Endothelial cell (in vitro differentiated cells): ENCODE measurements at regions not wholly inside any gene's neighbourhood (a gene's known extent, or its start where the extent isn't known, plus 50 kb on each side); places are given as distances from the start of the nearest gene placed in this dataset.

Source experiments
- DNase-seq: peaks from one replicate; pipeline ENCODE4 v3.0.0; 2021; ENCODE audit warnings: low spot score
- H3K27ac Mint-ChIP-seq: one replicate; pipeline ENCODE4 v1.8.0; 2021; ENCODE audit warnings: mixed read lengths, inconsistent platforms; ENCODE audit not compliant: unreplicated experiment
- H3K27me3 Mint-ChIP-seq: one replicate; pipeline ENCODE4 v1.8.0; 2021; ENCODE audit warnings: mild to moderate bottlenecking, moderate library complexity, mixed read lengths, inconsistent platforms; ENCODE audit not compliant: unreplicated experiment
- H3K36me3 Mint-ChIP-seq: one replicate; pipeline ENCODE4 v1.8.0; 2021; ENCODE audit warnings: mild to moderate bottlenecking, low read depth, mixed read lengths, inconsistent platforms; ENCODE audit not compliant: unreplicated experiment
- H3K4me1 Mint-ChIP-seq: one replicate; pipeline ENCODE4 v1.8.0; 2021; ENCODE audit warnings: mild to moderate bottlenecking, mixed read lengths, inconsistent platforms; ENCODE audit not compliant: unreplicated experiment
- H3K4me3 Mint-ChIP-seq: one replicate; pipeline ENCODE4 v1.8.0; 2021; ENCODE audit warnings: mild to moderate bottlenecking, mixed read lengths, inconsistent platforms; ENCODE audit not compliant: unreplicated experiment
- H3K9me3 Mint-ChIP-seq: one replicate; pipeline ENCODE4 v1.8.0; 2021; ENCODE audit warnings: mixed read lengths, inconsistent platforms; ENCODE audit not compliant: unreplicated experiment
- CTCF ChIP-seq: fragments of 200-600 bp; sonication (generic); IDR thresholded peaks from one replicate; pipeline ENCODE4 v1.5.0; 2021; ENCODE audit warnings: antibody characterized with exemption; ENCODE audit not compliant: unreplicated experiment

DNA sequence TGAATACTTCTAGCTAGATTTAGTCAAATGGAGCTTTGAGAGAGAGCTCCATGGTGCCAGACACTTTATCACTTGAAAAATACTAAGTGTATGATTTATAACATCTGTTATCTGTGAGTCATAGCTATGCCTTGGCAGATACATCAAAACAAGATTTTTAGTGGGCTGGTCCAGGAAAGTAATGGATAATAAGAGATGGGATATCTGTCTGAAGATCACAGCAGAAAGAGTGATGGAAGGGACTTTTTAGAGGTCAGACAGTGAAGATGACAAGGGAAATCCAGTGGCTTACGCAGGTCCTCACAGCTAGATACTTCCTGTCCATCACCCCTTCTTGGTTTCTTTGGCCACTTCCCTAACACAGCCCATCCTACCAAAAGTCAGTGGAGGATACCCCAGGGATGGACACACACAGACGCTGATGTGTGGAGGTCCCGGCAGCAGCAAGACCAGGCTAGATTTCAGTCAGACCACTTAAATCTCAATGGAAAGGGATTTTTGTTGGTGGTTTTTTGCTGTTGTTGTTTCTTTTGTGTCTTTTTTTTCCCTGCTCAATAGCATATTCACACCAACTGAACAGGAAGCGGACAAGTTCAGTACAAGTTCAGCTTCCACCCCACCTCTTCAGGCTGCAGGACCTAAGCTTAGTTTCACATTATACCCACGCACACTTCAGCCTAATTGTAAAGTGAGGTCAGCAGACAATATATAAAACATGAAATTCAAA, 209.3 kb downstream of the ALDH8A1 start:
- no peaks in the 10 kb centered on the region for H3K9me3 Mint-ChIP-seq
- TF ChIP-seq CTCF = no peak
- DNase-seq = no peak
- H3K36me3 Mint-ChIP-seq = no peaks in the 10 kb centered on the region
- H3K4me3 Mint-ChIP-seq = no peak overlapping the region
- H3K27ac Mint-ChIP-seq = no peak overlapping the region
- H3K4me1 Mint-ChIP-seq = no peaks in the 10 kb centered on the region
- H3K27me3 Mint-ChIP-seq = no peaks in the 10 kb centered on the region

GRCh38 chr6:134740027-134740373, 209.9 kb downstream of the ALDH8A1 start:
- H3K27me3 Mint-ChIP-seq = no peaks in the 10 kb centered on the region

DNA sequence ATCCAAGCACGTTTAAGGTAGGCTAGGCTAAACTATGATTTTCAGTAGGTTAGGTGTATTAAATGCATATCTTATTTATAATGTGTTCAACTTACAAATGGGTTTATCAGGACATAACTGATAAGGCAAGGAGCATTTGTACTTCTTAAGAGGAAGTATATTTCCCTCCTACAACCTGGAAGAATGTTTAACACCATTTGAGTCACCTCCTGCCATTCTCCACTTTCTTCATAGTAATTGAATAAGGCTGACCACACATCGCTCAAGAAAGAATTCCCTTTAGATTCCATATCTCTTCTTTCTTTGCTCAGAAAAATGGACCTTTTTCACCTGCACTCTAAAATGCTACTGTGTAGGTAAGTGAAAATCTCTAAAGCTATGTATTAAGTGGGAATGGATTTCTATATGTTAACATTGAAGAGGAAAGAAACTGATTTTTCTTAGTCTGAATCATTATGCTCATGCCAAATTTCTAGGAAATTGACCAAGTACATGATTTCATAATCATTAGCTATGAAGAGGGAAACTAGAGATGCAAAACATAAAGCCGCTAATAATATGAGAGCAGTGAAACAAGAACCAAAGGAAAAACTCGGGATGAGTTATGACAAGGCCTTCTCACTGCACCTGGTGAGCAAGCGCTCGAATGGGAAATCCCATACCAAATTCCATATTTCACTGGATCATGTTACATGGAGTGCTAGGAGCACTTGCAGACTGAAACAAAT, 210.4 kb downstream of the ALDH8A1 start:
- Mint-ChIP-seq H3K36me3 (no peaks in the 10 kb centered on the region), H3K4me1 (no peaks in the 10 kb centered on the region), H3K4me3 (no peak overlapping the region), H3K9me3 (no peaks in the 10 kb centered on the region), H3K27ac (no peak overlapping the region), H3K27me3 (no peaks in the 10 kb centered on the region)
- DNase-seq = no peak
- no peak for TF ChIP-seq CTCF

More at GRCh38 chr6:134740027-134740373, 209.9 kb downstream of the ALDH8A1 start:
- no peak for TF ChIP-seq CTCF
- no peaks in the 10 kb centered on the region for H3K9me3 Mint-ChIP-seq
- no peaks in the 10 kb centered on the region for H3K4me1 Mint-ChIP-seq
- no peaks in the 10 kb centered on the region for H3K36me3 Mint-ChIP-seq
- H3K27ac Mint-ChIP-seq = no peak overlapping the region
- no peak overlapping the region for H3K4me3 Mint-ChIP-seq
- no peak for DNase-seq

DNA sequence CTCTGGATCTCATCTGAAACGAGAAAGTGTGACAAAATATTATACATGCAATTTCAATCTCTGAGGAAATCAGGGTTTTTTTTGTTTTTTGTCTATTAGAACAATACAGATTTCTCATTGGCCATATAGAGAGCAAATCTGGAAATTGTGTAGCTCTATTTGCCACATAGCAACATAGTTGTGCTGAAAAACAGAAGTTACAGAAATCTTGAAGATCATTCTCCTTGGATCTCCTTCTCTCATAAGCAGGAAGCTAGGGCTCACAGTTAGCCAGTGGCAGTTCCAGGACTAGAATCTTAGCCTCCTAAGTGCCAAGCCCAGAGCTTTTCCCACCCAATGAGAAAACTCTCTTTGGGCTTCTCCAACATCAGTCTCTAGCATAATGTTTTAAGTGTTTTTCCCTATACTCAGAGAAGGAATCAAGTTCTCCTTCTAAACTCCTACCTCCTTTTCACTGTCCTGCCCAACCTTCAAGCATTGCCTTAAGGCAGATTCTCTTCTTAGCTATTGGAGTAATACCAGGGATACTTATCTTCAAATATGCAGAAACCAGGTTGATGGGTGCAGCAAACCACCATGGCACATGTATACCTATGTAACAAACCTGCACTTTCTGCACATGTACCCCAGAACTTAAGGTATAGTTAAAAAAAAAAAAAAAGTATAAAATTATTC, 211.6 kb downstream of the ALDH8A1 start:
- Mint-ChIP-seq H3K36me3 (no peaks in the 10 kb centered on the region), H3K27ac (no peak overlapping the region), H3K4me1 (no peaks in the 10 kb centered on the region), H3K9me3 (no peaks in the 10 kb centered on the region), H3K4me3 (no peak overlapping the region), H3K27me3 (no peaks in the 10 kb centered on the region)
- no peak for TF ChIP-seq CTCF
- no peak for DNase-seq

DNA sequence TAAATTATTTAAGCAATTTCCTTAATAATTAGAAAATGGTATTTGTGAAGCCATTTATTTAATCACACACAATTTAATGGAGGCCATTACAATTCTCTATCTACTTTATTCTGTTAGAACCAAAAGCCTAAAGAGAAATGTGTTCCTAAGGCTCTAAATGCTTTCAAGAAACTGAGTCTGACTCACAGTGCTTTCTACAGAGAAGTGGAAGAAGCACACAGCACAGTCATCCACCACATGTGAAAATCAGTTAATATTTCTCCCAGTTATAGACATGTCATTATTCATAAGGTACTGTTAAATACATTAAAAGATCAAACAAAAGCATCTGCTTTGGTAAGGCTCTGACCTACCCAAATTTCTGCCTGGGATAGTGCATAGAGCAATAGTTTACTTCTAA, 214.4 kb downstream of the ALDH8A1 start:
- no peak for TF ChIP-seq CTCF
- DNase-seq = no peak
- Mint-ChIP-seq H3K4me1 (no peaks in the 10 kb centered on the region), H3K36me3 (no peaks in the 10 kb centered on the region), H3K27ac (no peak overlapping the region), H3K9me3 (no peaks in the 10 kb centered on the region), H3K27me3 (no peaks in the 10 kb centered on the region), H3K4me3 (no peak overlapping the region)
